ENCODE measurements at regions not wholly inside any gene's neighbourhood (a gene's known extent, or its start where the extent isn't known, plus 50 kb on each side); places are given as distances from the start of the nearest gene placed in this dataset.

DNA sequence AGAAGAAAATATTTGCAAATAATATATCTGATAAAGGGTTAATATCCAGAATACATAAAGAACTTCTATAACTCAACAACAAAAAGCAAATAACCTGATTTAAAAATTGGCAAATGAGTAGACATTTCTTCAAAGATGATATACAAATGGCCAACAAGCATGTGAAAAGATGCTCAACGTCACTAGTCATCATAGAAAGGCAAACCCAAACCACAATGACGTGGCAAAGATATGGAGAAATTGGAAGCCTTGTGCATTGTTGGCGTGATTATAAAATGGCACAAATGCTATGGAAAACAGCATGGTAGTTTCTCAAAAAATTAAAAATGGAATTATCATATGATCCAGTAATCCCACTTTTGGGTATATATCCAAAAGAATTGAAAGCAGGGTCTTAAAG, 466.3 kb downstream of the TBC1D22A start:
- TF ChIP-seq, protein P1, sequence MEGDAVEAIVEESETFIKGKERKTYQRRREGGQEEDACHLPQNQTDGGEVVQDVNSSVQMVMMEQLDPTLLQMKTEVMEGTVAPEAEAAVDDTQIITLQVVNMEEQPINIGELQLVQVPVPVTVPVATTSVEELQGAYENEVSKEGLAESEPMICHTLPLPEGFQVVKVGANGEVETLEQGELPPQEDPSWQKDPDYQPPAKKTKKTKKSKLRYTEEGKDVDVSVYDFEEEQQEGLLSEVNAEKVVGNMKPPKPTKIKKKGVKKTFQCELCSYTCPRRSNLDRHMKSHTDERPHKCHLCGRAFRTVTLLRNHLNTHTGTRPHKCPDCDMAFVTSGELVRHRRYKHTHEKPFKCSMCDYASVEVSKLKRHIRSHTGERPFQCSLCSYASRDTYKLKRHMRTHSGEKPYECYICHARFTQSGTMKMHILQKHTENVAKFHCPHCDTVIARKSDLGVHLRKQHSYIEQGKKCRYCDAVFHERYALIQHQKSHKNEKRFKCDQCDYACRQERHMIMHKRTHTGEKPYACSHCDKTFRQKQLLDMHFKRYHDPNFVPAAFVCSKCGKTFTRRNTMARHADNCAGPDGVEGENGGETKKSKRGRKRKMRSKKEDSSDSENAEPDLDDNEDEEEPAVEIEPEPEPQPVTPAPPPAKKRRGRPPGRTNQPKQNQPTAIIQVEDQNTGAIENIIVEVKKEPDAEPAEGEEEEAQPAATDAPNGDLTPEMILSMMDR (IDR thresholded peaks at IDR 0.05): no peak
- TF ChIP-seq POLR2A (IDR thresholded peaks at IDR 0.05): no peak

All from esophagus squamous epithelium (tissue), 4 donors.